HG03025 (cell line): ENCODE measurements at regions not wholly inside any gene's neighbourhood (a gene's known extent, or its start where the extent isn't known, plus 50 kb on each side); places are given as distances from the start of the nearest gene placed in this dataset.
A peak's percentile ranks its signal among the peaks of the same experiment; 100 is the strongest.

Experiments used
- ATAC-seq: cut with Tn5 transposase; IDR thresholded peaks from one replicate; pipeline ENCODE4 v1.9.1; 2021; ENCODE audit warnings: mild to moderate bottlenecking, moderate library complexity; ENCODE audit not compliant: unreplicated experiment, low FRiP score

- ATAC-seq: no peak
These were observed 467.5 kb upstream of the CHST9 start for GRCh38 chr18:27652480-27653121.

- ATAC-seq: no peak
These were observed 464.5 kb upstream of the CHST9 start for GRCh38 chr18:27649621-27650020.

- no peak for ATAC-seq
These were observed 460.8 kb upstream of the CHST9 start for GRCh38 chr18:27645929-27646328.

GRCh38 chr18:27636576-27637085 is 451.5 kb upstream of the CHST9 start:
- no peak for ATAC-seq

- ATAC-seq: no peak
These were observed 447.6 kb upstream of the CHST9 start for GRCh38 chr18:27632706-27633105.

- no peak for ATAC-seq
These were observed 442.8 kb upstream of the CHST9 start for GRCh38 chr18:27627927-27628326.

GRCh38 chr18:27621236-27621890 is 436.3 kb upstream of the CHST9 start:
- ATAC-seq: no peak

- ATAC-seq: no peak
These were observed 434.8 kb upstream of the CHST9 start for GRCh38 chr18:27619906-27620305.

- ATAC-seq: no peak
These were observed 434.1 kb upstream of the CHST9 start for GRCh38 chr18:27619090-27619772.

GRCh38 chr18:27616324-27616723 is 431.2 kb upstream of the CHST9 start:
- no peak for ATAC-seq

- ATAC-seq: no peak
These were observed 430.1 kb upstream of the CHST9 start for GRCh38 chr18:27614951-27615844.

- no peak for ATAC-seq
These were observed 424.1 kb upstream of the CHST9 start for GRCh38 chr18:27609221-27609620.

- no peak for ATAC-seq
These were observed 423.6 kb upstream of the CHST9 start for GRCh38 chr18:27608742-27609141.

- no peak for ATAC-seq
These were observed 423.1 kb upstream of the CHST9 start for GRCh38 chr18:27608174-27608573.

- no peak for ATAC-seq
These were observed 421.6 kb upstream of the CHST9 start for GRCh38 chr18:27606741-27607140.

GRCh38 chr18:27605107-27605834 is 420.2 kb upstream of the CHST9 start:
- ATAC-seq: peak; percentile 91

- ATAC-seq: no peak
These were observed 419.5 kb upstream of the CHST9 start for GRCh38 chr18:27604583-27604982.

- ATAC-seq: no peak
These were observed 417.0 kb upstream of the CHST9 start for GRCh38 chr18:27602092-27602491.

GRCh38 chr18:27600245-27600644 is 415.1 kb upstream of the CHST9 start:
- no peak for ATAC-seq
